ENCODE measurements at regions not wholly inside any gene's neighbourhood (a gene's known extent, or its start where the extent isn't known, plus 50 kb on each side); places are given as distances from the start of the nearest gene placed in this dataset.
A peak's percentile ranks its signal among the peaks of the same experiment; 100 is the strongest.

- Histone ChIP-seq H3K4me1 (no peaks in the 10 kb centered on the region), H3K9me3 (no peaks in the 10 kb centered on the region), H3K4me3 (no peak overlapping the region), H3K4me2 (no peak overlapping the region), H3K27ac (no peak overlapping the region)
- CTCF ChIA-PET: no interaction called here
- DNase-seq (ENCODE audit: low read depth in 1 of 2, low spot score in 1 of 2) (no peak), FAIRE-seq (no peak), ATAC-seq (no peak)
- POLR2A ChIA-PET: no interaction called here
- TF ChIP-seq KDM5A (IDR thresholded peaks at IDR 0.05) (no peak), POLR2AphosphoS2 (conservative IDR thresholded peaks at IDR 0.05; ENCODE audit: low read length) (no peak), NR3C1 (IDR thresholded peaks at IDR 0.05) (no peak), HES2 (IDR thresholded peaks at IDR 0.05) (no peak), BHLHE40 (IDR thresholded peaks at IDR 0.05; ENCODE audit: low read depth, low read length) (no peak), EHMT2 (IDR thresholded peaks at IDR 0.05; ENCODE audit: low read depth) (no peak), POLR2A (IDR thresholded peaks at IDR 0.05; ENCODE audit: low read length) (no peak), JUNB (IDR thresholded peaks at IDR 0.05) (no peak), ESRRA (IDR thresholded peaks at IDR 0.05; ENCODE audit: borderline replicate concordance, low read length) (no peak)
- TF ChIP-seq, protein P1, sequence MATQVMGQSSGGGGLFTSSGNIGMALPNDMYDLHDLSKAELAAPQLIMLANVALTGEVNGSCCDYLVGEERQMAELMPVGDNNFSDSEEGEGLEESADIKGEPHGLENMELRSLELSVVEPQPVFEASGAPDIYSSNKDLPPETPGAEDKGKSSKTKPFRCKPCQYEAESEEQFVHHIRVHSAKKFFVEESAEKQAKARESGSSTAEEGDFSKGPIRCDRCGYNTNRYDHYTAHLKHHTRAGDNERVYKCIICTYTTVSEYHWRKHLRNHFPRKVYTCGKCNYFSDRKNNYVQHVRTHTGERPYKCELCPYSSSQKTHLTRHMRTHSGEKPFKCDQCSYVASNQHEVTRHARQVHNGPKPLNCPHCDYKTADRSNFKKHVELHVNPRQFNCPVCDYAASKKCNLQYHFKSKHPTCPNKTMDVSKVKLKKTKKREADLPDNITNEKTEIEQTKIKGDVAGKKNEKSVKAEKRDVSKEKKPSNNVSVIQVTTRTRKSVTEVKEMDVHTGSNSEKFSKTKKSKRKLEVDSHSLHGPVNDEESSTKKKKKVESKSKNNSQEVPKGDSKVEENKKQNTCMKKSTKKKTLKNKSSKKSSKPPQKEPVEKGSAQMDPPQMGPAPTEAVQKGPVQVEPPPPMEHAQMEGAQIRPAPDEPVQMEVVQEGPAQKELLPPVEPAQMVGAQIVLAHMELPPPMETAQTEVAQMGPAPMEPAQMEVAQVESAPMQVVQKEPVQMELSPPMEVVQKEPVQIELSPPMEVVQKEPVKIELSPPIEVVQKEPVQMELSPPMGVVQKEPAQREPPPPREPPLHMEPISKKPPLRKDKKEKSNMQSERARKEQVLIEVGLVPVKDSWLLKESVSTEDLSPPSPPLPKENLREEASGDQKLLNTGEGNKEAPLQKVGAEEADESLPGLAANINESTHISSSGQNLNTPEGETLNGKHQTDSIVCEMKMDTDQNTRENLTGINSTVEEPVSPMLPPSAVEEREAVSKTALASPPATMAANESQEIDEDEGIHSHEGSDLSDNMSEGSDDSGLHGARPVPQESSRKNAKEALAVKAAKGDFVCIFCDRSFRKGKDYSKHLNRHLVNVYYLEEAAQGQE (IDR thresholded peaks at IDR 0.05): no peak
- TF ChIP-seq, protein P2, sequence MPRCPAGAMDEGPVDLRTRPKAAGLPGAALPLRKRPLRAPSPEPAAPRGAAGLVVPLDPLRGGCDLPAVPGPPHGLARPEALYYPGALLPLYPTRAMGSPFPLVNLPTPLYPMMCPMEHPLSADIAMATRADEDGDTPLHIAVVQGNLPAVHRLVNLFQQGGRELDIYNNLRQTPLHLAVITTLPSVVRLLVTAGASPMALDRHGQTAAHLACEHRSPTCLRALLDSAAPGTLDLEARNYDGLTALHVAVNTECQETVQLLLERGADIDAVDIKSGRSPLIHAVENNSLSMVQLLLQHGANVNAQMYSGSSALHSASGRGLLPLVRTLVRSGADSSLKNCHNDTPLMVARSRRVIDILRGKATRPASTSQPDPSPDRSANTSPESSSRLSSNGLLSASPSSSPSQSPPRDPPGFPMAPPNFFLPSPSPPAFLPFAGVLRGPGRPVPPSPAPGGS (IDR thresholded peaks at IDR 0.05): no peak
- 33% methylated on average over 2 of the region's 2 CpGs for WGBS (ENCODE audit: missing lambda C conversion rate)
Measured at GRCh38 chr4:32073542-32073941, 1353.4 kb downstream of the PCDH7 start.

- FAIRE-seq (no peak), DNase-seq (ENCODE audit: low read depth in 1 of 2, low spot score in 1 of 2) (no peak)
- TF ChIP-seq, protein P3, sequence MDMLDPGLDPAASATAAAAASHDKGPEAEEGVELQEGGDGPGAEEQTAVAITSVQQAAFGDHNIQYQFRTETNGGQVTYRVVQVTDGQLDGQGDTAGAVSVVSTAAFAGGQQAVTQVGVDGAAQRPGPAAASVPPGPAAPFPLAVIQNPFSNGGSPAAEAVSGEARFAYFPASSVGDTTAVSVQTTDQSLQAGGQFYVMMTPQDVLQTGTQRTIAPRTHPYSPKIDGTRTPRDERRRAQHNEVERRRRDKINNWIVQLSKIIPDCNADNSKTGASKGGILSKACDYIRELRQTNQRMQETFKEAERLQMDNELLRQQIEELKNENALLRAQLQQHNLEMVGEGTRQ (IDR thresholded peaks at IDR 0.05): no peak
- TF ChIP-seq KDM1A (IDR thresholded peaks at IDR 0.05; ENCODE audit: low read depth): no peak
Measured at GRCh38 chr4:32087211-32087610, 1367.0 kb downstream of the PCDH7 start.

GRCh38 chr4:32094987-32095386, 1374.8 kb downstream of the PCDH7 start:
- Histone ChIP-seq H3K4me3 (no peak overlapping the region), H3K9me3 (no peaks in the 10 kb centered on the region), H3K27ac (no peak overlapping the region), H3K4me1 (no peaks in the 10 kb centered on the region), H3K4me2 (no peak overlapping the region)
- ATAC-seq: no peak
- ChIA-PET CTCF (no interaction called here), POLR2A (interaction anchor here (0.6 kb wide), 1 partner anchor 72 kb away, joined by 3 read pairs; no protein-coding TSS in a partner anchor)
- DNase-seq (ENCODE audit: low read depth in 1 of 2, low spot score in 1 of 2): no peak
- peak; percentile 31 for TF ChIP-seq MAFK (IDR thresholded peaks at IDR 0.05; ENCODE audit: partially characterized antibody)
- TF ChIP-seq NR3C1 (IDR thresholded peaks at IDR 0.05): no peak
- TF ChIP-seq ZNF302 (CRISPR knock-in tag; IDR thresholded peaks at IDR 0.05): no peak
- WGBS (ENCODE audit: missing lambda C conversion rate): 83% methylated on average over 2 of the region's 2 CpGs
- no peak for FAIRE-seq

More at GRCh38 chr4:32087211-32087610, 1367.0 kb downstream of the PCDH7 start:
- POLR2A ChIA-PET: no interaction called here
- H3K9me3 ChIP-seq: no peaks in the 10 kb centered on the region
- CTCF ChIA-PET: no interaction called here
- no peak overlapping the region for H3K4me2 ChIP-seq
- no peaks in the 10 kb centered on the region for H3K4me1 ChIP-seq
- no peak overlapping the region for H3K27ac ChIP-seq
- H3K4me3 ChIP-seq: no peak overlapping the region
- ATAC-seq: no peak
- WGBS (ENCODE audit: missing lambda C conversion rate): 68% methylated on average over 2 of the region's 2 CpGs

GRCh38 chr4:32102896-32103295, 1382.7 kb downstream of the PCDH7 start:
- CTCF ChIA-PET: no interaction called here
- 61% methylated on average over 1 of the region's 1 CpG for WGBS (ENCODE audit: missing lambda C conversion rate)
- TF ChIP-seq E2F6 (IDR thresholded peaks at IDR 0.05; ENCODE audit: borderline replicate concordance, low read depth) (no peak), ZSCAN20 (CRISPR knock-in tag; IDR thresholded peaks at IDR 0.05) (no peak), MAZ (IDR thresholded peaks at IDR 0.05; ENCODE audit: borderline replicate concordance, low read depth, low read length) (no peak), HEYL (CRISPR knock-in tag; IDR thresholded peaks at IDR 0.05) (no peak), MYC (IDR thresholded peaks at IDR 0.05; ENCODE audit: borderline replicate concordance, low read length) (no peak), RARB (CRISPR knock-in tag; IDR thresholded peaks at IDR 0.05) (no peak), JUNB (IDR thresholded peaks at IDR 0.05) (no peak), KDM1A (IDR thresholded peaks at IDR 0.05; ENCODE audit: low read depth) (no peak), HOXB5 (CRISPR knock-in tag; IDR thresholded peaks at IDR 0.05) (no peak), JUN (IDR thresholded peaks at IDR 0.05) (no peak), RCOR1 (IDR thresholded peaks at IDR 0.05; ENCODE audit: low read depth, low read length) (no peak), RFX5 (IDR thresholded peaks at IDR 0.05) (no peak), FOXS1 (CRISPR knock-in tag; IDR thresholded peaks at IDR 0.05) (no peak), ZNF302 (CRISPR knock-in tag; IDR thresholded peaks at IDR 0.05) (no peak)
- TF ChIP-seq, protein P3 (IDR thresholded peaks at IDR 0.05): no peak

More at GRCh38 chr4:32102896-32103295, 1382.7 kb downstream of the PCDH7 start:
- no peak overlapping the region for H3K4me2 ChIP-seq
- no peaks in the 10 kb centered on the region for H3K4me1 ChIP-seq
- FAIRE-seq (no peak), DNase-seq (ENCODE audit: low read depth in 1 of 2, low spot score in 1 of 2) (no peak), ATAC-seq (no peak)
- H3K9me3 ChIP-seq: no peaks in the 10 kb centered on the region
- POLR2A ChIA-PET: no interaction called here
- no peak overlapping the region for H3K27ac ChIP-seq
- H3K4me3 ChIP-seq: no peak overlapping the region
